LNCaP clone FGC (cell line): ENCODE measurements at regions not wholly inside any gene's neighbourhood (a gene's known extent, or its start where the extent isn't known, plus 50 kb on each side); places are given as distances from the start of the nearest gene placed in this dataset.
"Not testable (repeated sequence)": the region's sequence is repeated elsewhere in the genome, so short reads cannot be mapped to it uniquely, and the experiment has no call there.

ENCODE experiments used
- DNase-seq: peaks from one replicate; pipeline ENCODE4 v3.0.0-alpha.2; 2011; ENCODE audit warnings: low read depth
- H3K4me3 ChIP-seq: 2 replicates; pipeline ENCODE4 v1.5.1; 2011; ENCODE audit warnings: mild to moderate bottlenecking, low read depth, low read length, control low read depth
- TF ChIP-seq, protein P1 (sequence below): IDR thresholded peaks from 2 replicates; pipeline ENCODE4 v1.5.1; 2012; ENCODE audit warnings: mild to moderate bottlenecking; ENCODE audit not compliant: control insufficient read depth, insufficient read depth; ENCODE audit errors: extremely low read depth

DNA sequence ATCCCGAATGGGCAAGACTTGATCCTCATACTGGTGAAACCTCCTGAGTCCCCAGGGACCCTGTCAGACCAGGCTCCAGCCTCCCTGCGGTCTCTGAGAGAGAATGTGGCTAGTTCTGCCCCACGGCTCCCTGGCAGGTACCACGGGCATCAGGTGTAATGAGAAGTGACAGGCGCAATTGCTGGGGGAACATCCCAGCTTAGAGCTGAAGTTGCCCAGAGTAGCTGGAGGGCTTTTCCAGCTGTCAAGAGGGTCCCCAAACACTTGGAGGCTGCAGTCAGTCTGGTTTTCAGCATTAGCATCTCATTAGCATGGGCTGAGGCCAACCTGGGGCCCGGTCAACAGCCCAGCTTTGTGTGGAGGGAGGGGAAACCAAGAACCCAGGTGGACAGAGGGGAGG, 100.0 kb upstream of the TMEM132E start:
- no peak for DNase-seq
- TF ChIP-seq, protein P1, sequence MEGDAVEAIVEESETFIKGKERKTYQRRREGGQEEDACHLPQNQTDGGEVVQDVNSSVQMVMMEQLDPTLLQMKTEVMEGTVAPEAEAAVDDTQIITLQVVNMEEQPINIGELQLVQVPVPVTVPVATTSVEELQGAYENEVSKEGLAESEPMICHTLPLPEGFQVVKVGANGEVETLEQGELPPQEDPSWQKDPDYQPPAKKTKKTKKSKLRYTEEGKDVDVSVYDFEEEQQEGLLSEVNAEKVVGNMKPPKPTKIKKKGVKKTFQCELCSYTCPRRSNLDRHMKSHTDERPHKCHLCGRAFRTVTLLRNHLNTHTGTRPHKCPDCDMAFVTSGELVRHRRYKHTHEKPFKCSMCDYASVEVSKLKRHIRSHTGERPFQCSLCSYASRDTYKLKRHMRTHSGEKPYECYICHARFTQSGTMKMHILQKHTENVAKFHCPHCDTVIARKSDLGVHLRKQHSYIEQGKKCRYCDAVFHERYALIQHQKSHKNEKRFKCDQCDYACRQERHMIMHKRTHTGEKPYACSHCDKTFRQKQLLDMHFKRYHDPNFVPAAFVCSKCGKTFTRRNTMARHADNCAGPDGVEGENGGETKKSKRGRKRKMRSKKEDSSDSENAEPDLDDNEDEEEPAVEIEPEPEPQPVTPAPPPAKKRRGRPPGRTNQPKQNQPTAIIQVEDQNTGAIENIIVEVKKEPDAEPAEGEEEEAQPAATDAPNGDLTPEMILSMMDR: no peak
- H3K4me3 ChIP-seq: no peak overlapping the region

DNA sequence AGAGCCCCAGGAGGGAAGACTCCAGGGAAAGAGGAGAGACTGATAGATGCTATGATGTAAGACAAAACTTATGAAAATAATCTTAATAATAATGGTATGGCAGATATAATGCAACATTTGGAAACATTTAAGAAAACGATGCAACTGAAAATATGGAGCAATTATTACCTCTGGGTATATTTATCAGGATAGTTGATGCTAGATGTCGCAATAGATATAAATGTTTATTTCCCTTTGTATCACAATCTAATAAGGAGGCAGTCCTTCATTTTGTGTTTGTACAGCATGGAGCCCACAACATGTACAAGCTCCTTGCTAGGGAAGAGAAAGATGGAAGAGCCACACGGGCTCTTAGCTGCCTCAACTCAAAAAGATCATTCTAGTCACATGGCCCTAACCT, 101.1 kb upstream of the TMEM132E start:
- TF ChIP-seq, protein P1: no peak
- H3K4me3 ChIP-seq: no peak overlapping the region
- DNase-seq: no peak

DNA sequence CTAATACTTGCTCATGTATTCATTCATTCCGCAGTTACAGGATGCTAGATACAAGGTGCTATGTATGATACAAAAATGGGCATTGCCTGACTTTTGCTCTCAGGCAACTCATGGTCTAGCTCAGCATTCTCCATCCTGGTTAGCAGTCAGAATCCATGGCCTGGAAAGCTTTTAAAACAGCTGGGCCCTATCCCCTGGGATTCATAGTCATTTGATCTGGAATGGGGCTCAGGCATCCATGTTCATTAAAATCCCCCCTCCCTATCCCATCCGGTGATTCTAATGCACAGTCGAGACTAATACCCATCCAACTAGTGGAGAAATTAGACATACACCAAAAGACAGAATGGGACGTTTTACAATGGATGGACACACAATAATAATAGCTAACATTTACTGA, 104.1 kb upstream of the TMEM132E start:
- TF ChIP-seq, protein P1: no peak
- DNase-seq: no peak
- H3K4me3 ChIP-seq: no peak overlapping the region

DNA sequence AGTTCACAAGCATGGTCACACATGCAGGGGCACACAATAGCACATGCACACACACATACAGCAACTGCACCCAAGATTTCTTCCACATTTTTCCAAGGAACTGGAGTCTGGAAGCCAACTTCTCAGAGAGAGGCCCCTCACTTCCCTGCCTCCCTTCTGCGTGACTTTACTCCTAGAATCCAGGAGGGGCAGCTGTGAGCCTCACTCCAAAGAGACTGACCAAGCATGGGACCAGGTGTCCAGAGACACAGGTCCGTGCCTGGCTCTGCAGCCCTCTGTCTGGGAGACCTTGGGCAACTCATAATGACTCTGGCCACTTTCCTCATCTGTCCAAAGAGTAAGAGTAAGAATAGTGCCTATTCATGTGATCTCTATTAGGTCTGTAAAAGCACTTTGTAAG, 104.7 kb upstream of the TMEM132E start:
- no peak for DNase-seq
- H3K4me3 ChIP-seq: no peak overlapping the region
- TF ChIP-seq, protein P1: no peak

DNA sequence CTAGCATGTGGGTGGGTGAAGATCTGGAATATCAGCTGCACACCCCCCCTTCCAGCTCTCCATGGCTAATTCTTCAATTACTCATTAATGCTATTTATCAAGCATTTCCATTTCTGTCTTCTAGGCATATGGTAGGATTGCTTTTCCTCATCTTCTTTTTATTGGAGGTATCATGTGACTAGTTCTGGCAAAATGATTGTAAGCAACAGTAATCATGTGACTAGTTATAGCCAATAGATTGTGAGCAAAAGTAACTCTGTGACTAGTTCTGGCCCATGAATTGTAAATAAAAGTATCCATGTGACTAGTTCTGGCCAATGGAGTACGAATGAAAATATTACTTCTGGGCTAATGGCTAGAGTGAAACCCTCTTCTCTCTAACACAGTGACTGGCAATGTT, 107.0 kb upstream of the TMEM132E start:
- no peak for DNase-seq
- H3K4me3 ChIP-seq: no peak overlapping the region
- TF ChIP-seq, protein P1: no peak

DNA sequence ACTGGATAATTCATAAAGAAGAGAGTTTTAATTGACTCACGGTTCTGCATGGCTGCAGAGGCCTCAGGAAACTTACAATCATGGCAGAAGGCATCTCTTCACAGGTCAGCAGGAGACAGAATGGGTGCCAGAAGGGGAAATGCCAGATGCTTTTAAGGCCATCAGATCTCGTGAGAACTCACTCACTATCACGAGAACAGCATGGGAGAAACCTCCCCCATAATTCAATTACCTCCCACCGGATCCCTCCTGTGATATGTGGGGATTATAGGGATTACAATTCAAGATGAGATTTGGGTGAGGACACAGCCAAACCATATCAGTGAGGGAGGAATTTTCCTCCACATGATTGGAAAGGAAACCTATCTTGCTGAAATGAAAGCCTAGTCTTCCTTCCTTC, 108.1 kb upstream of the TMEM132E start:
- DNase-seq, H3K4me3 ChIP-seq: not testable (repeated sequence)

DNA sequence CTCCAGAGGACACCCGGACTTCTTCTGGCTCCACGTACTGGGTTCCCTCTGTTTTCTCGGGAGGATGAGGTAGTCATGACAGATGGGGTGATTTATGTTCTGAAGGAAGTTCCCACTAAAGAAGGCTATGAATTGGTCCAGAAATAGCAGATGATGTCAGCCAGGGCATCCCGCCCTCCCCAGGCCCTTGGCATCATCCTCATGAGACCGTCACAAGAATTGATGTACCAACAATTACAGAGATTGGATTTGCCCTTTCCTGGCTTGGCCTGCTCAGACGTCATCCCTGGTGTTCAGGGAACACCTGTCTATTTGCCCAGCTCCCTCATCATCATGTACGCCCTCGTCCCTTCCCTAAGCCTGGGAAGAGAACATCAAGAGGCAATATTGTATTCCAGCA, 102.8 kb upstream of the CCL1 start:
- H3K4me3 ChIP-seq: no peak overlapping the region
- TF ChIP-seq, protein P1: no peak
- DNase-seq: no peak

DNA sequence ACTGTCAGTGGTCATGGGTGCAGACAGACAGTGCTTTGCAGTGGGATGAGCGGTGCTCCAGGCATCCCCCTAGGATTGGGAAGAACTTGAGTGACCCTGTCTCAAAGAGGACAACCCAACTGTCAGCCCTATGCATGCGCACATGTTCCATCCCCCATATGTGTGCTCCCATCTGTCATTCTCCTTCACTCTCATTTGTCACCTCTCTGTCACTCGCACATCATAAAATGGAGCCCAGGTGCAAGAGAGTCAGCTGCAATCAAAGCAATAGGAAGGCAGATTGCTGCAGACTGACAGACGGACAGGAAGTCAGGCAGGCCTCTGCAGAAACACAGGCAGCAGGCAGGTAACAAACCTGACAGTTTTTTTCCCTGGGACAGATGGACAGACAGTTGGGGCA, 101.8 kb upstream of the CCL1 start:
- no peak for DNase-seq

More for the DNA sequence above, 101.8 kb upstream of the CCL1 start:
- no peak overlapping the region for H3K4me3 ChIP-seq
- TF ChIP-seq, protein P1: no peak
